GM23338 (cell line): ENCODE measurements at regions not wholly inside any gene's neighbourhood (a gene's known extent, or its start where the extent isn't known, plus 50 kb on each side); places are given as distances from the start of the nearest gene placed in this dataset.

Experiments used
- ATAC-seq: fragments of 200-7000 bp; cut with Tn5 transposase; 3 replicates; pipeline ENCODE4 v1.9.1; 2020
- DNase-seq: peaks from one replicate; pipeline ENCODE4 v3.0.0-alpha.2; 2015; ENCODE audit warnings: low spot score
- H2AFZ ChIP-seq: fragments of 200-600 bp; sonication (generic); 2 replicates; pipeline ENCODE4 v1.8.0; 2016; ENCODE audit warnings: antibody characterized with exemption, mild to moderate bottlenecking, moderate library complexity
- H3F3A ChIP-seq: fragments of 200-600 bp; sonication (generic); replicated peaks from 2 replicates; pipeline ENCODE4 v1.8.0; 2017; ENCODE audit warnings: antibody characterized with exemption, mixed run types, low read depth
- H3K27ac ChIP-seq: fragments of 200-600 bp; sonication (generic); 2 replicates; pipeline ENCODE4 v1.6.1; 2016; ENCODE audit warnings: low read depth
- H3K27me3 ChIP-seq: fragments of 200-600 bp; sonication (generic); 2 replicates; pipeline ENCODE4 v1.8.0; 2016; ENCODE audit warnings: mild to moderate bottlenecking, mixed run types, moderate library complexity; ENCODE audit not compliant: insufficient read depth
- H3K36me3 ChIP-seq: fragments of 200-600 bp; sonication (generic); 2 replicates; pipeline ENCODE4 v1.8.0; 2016; ENCODE audit warnings: mild to moderate bottlenecking; ENCODE audit not compliant: insufficient read depth
- H3K4me1 ChIP-seq: fragments of 200-600 bp; sonication (generic); 2 replicates; pipeline ENCODE4 v1.8.0; 2016; ENCODE audit warnings: mild to moderate bottlenecking, moderate library complexity; ENCODE audit not compliant: insufficient read depth
- H3K4me2 ChIP-seq: fragments of 200-600 bp; sonication (generic); 2 replicates; pipeline ENCODE4 v1.7.1; 2017; ENCODE audit warnings: mixed run types
- H3K4me3 ChIP-seq: fragments of 200-600 bp; sonication (generic); 2 replicates; pipeline ENCODE4 v1.6.1; 2016; ENCODE audit warnings: mixed run types
- H3K79me2 ChIP-seq: fragments of 200-600 bp; sonication (generic); replicated peaks from 2 replicates; pipeline ENCODE4 v1.8.0; 2017; ENCODE audit warnings: mild to moderate bottlenecking; ENCODE audit not compliant: insufficient read depth
- H3K9me2 ChIP-seq: fragments of 200-600 bp; sonication (generic); 2 replicates; pipeline ENCODE4 v1.8.0; 2017; ENCODE audit not compliant: insufficient read depth
- H4K20me1 ChIP-seq: fragments of 200-600 bp; sonication (generic); replicated peaks from 2 replicates; pipeline ENCODE4 v1.8.0; 2017; ENCODE audit warnings: mild to moderate bottlenecking; ENCODE audit not compliant: insufficient read depth
- H3K27ac Mint-ChIP-seq: 2 replicates; pipeline ENCODE4 v1.8.0; 2020; ENCODE audit warnings: inconsistent platforms, mild to moderate bottlenecking, moderate library complexity, mixed read lengths
- H3K27me3 Mint-ChIP-seq: 3 replicates; pipeline ENCODE4 v1.8.0; 2022; ENCODE audit warnings: low read depth, mild to moderate bottlenecking, moderate library complexity, mixed read lengths, inconsistent platforms; ENCODE audit not compliant: insufficient read depth, poor library complexity
- H3K36me3 Mint-ChIP-seq: 3 replicates; pipeline ENCODE4 v1.8.0; 2021; ENCODE audit warnings: low read depth, mild to moderate bottlenecking, inconsistent platforms, moderate library complexity, mixed read lengths
- H3K4me1 Mint-ChIP-seq: 3 replicates; pipeline ENCODE4 v1.8.0; 2020; ENCODE audit warnings: mild to moderate bottlenecking, inconsistent platforms, mixed read lengths
- H3K4me3 Mint-ChIP-seq: 3 replicates; pipeline ENCODE4 v1.8.0; 2021; ENCODE audit warnings: moderate library complexity, mild to moderate bottlenecking, inconsistent platforms, mixed read lengths
- H3K9me3 Mint-ChIP-seq: 3 replicates; pipeline ENCODE4 v1.8.0; 2020; ENCODE audit warnings: moderate library complexity, mild to moderate bottlenecking, inconsistent platforms, mixed read lengths
- CREB1 ChIP-seq: fragments of 250-450 bp; sonication (Bioruptor Pico); IDR thresholded peaks from 2 replicates; pipeline ENCODE4 v1.5.0; 2020; ENCODE audit warnings: low read depth, mild to moderate bottlenecking, moderate library complexity
- EZH2 ChIP-seq: fragments of 200-600 bp; sonication (generic); IDR thresholded peaks from one replicate; pipeline ENCODE4 v1.8.0; 2017; ENCODE audit warnings: antibody characterized with exemption, mild to moderate bottlenecking, low read depth; ENCODE audit not compliant: unreplicated experiment
- EZH2phosphoT487 ChIP-seq: fragments of 200-600 bp; sonication (generic); IDR thresholded peaks from one replicate; pipeline ENCODE4 v1.8.1; 2018; ENCODE audit warnings: antibody characterized with exemption; ENCODE audit not compliant: unreplicated experiment
- JUNB ChIP-seq: IDR thresholded peaks from one replicate; pipeline ENCODE4 v1.6.1; 2016; ENCODE audit warnings: antibody characterized with exemption; ENCODE audit not compliant: unreplicated experiment
- NANOG ChIP-seq: IDR thresholded peaks from 2 replicates; pipeline ENCODE4 v1.6.1; 2016; ENCODE audit warnings: antibody characterized with exemption, borderline replicate concordance
- POLR2AphosphoS5 ChIP-seq: IDR thresholded peaks from 2 replicates; pipeline ENCODE4 v1.6.1; 2016; ENCODE audit warnings: antibody characterized with exemption, low read depth
- STAT1 ChIP-seq: IDR thresholded peaks from one replicate; pipeline ENCODE4 v1.6.1; 2016; ENCODE audit warnings: antibody characterized with exemption; ENCODE audit not compliant: unreplicated experiment
- ZNF114 ChIP-seq: fragments of 250-450 bp; sonication (Bioruptor Pico); IDR thresholded peaks from 2 replicates; pipeline ENCODE4 v1.5.0; 2020; ENCODE audit warnings: mild to moderate bottlenecking, moderate library complexity
- ZNF331 ChIP-seq: fragments of 250-450 bp; sonication (Bioruptor Pico); IDR thresholded peaks from 2 replicates; pipeline ENCODE4 v1.5.0; 2020; ENCODE audit warnings: low read depth, mild to moderate bottlenecking, moderate library complexity
- TF ChIP-seq, protein P1 (sequence below): IDR thresholded peaks from one replicate; pipeline ENCODE4 v1.6.1; 2018; ENCODE audit warnings: antibody characterized with exemption; ENCODE audit not compliant: unreplicated experiment
- TF ChIP-seq, protein P2 (sequence below), 2 experiments: fragments of 200-600 bp in 1 of 2; sonication (generic) in 1 of 2; conservative IDR thresholded peaks; 2 replicates each; pipeline versions ENCODE4 v1.5.1 to v1.6.1; 2016 to 2017; ENCODE audit warnings: antibody characterized with exemption in 2 of 2, low read depth in 2 of 2, mild to moderate bottlenecking in 2 of 2, moderate library complexity in 1 of 2
- TF ChIP-seq, protein P3 (sequence below): IDR thresholded peaks from 2 replicates; pipeline ENCODE4 v1.6.1; 2016; ENCODE audit warnings: antibody characterized with exemption
- TF ChIP-seq, protein P4 (sequence below): fragments of 250-450 bp; sonication (Bioruptor Pico); IDR thresholded peaks from 2 replicates; pipeline ENCODE4 v1.5.0; 2020; ENCODE audit warnings: mild to moderate bottlenecking, moderate library complexity

DNA sequence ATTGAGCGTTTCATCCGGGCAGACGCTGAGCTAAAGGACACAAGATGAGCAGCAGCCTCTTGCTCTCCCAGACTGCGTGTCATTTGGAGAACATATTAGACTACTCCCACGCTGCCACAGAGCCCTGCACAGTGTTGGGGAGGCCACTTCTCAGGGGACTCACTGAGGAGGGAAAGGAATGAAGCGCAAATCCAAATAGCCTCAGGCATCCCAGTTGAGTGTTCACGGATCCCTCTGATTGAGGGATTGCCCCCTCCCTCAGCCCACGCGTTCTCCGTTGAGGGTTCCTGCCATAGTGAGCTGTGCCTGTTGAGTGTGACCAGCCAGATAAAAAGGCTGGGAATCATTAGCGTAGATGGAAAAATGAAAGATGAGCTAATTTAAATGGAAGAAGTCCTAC lies 563.4 kb downstream of the ACTR3B start:
- H3K9me2 ChIP-seq = no peaks in the 10 kb centered on the region
- H3K9me3 Mint-ChIP-seq = peaks cover 97% of the 10 kb centered on the region
- peaks cover 4% of the 10 kb centered on the region for H3K27me3 Mint-ChIP-seq
- no peak overlapping the region for H3K4me3 ChIP-seq
- peaks cover 48% of the 10 kb centered on the region for H3K36me3 Mint-ChIP-seq
- no peak overlapping the region for H3K27ac Mint-ChIP-seq
- no peaks in the 10 kb centered on the region for H3K36me3 ChIP-seq
- TF ChIP-seq STAT1 (no peak), ZNF114 (CRISPR knock-in tag) (no peak), CREB1 (no peak), NANOG (no peak), EZH2phosphoT487 (no peak), POLR2AphosphoS5 (no peak), EZH2 (no peak), JUNB (no peak), ZNF331 (no peak)
- TF ChIP-seq, protein P1, sequence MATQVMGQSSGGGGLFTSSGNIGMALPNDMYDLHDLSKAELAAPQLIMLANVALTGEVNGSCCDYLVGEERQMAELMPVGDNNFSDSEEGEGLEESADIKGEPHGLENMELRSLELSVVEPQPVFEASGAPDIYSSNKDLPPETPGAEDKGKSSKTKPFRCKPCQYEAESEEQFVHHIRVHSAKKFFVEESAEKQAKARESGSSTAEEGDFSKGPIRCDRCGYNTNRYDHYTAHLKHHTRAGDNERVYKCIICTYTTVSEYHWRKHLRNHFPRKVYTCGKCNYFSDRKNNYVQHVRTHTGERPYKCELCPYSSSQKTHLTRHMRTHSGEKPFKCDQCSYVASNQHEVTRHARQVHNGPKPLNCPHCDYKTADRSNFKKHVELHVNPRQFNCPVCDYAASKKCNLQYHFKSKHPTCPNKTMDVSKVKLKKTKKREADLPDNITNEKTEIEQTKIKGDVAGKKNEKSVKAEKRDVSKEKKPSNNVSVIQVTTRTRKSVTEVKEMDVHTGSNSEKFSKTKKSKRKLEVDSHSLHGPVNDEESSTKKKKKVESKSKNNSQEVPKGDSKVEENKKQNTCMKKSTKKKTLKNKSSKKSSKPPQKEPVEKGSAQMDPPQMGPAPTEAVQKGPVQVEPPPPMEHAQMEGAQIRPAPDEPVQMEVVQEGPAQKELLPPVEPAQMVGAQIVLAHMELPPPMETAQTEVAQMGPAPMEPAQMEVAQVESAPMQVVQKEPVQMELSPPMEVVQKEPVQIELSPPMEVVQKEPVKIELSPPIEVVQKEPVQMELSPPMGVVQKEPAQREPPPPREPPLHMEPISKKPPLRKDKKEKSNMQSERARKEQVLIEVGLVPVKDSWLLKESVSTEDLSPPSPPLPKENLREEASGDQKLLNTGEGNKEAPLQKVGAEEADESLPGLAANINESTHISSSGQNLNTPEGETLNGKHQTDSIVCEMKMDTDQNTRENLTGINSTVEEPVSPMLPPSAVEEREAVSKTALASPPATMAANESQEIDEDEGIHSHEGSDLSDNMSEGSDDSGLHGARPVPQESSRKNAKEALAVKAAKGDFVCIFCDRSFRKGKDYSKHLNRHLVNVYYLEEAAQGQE = no peak
- TF ChIP-seq, protein P2, sequence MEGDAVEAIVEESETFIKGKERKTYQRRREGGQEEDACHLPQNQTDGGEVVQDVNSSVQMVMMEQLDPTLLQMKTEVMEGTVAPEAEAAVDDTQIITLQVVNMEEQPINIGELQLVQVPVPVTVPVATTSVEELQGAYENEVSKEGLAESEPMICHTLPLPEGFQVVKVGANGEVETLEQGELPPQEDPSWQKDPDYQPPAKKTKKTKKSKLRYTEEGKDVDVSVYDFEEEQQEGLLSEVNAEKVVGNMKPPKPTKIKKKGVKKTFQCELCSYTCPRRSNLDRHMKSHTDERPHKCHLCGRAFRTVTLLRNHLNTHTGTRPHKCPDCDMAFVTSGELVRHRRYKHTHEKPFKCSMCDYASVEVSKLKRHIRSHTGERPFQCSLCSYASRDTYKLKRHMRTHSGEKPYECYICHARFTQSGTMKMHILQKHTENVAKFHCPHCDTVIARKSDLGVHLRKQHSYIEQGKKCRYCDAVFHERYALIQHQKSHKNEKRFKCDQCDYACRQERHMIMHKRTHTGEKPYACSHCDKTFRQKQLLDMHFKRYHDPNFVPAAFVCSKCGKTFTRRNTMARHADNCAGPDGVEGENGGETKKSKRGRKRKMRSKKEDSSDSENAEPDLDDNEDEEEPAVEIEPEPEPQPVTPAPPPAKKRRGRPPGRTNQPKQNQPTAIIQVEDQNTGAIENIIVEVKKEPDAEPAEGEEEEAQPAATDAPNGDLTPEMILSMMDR (conservative IDR thresholded peaks at IDR 0.05; ENCODE audit: low read depth in 2 of 2) = no peak
- TF ChIP-seq, protein P3, sequence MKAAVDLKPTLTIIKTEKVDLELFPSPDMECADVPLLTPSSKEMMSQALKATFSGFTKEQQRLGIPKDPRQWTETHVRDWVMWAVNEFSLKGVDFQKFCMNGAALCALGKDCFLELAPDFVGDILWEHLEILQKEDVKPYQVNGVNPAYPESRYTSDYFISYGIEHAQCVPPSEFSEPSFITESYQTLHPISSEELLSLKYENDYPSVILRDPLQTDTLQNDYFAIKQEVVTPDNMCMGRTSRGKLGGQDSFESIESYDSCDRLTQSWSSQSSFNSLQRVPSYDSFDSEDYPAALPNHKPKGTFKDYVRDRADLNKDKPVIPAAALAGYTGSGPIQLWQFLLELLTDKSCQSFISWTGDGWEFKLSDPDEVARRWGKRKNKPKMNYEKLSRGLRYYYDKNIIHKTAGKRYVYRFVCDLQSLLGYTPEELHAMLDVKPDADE = no peak
- TF ChIP-seq, protein P4, sequence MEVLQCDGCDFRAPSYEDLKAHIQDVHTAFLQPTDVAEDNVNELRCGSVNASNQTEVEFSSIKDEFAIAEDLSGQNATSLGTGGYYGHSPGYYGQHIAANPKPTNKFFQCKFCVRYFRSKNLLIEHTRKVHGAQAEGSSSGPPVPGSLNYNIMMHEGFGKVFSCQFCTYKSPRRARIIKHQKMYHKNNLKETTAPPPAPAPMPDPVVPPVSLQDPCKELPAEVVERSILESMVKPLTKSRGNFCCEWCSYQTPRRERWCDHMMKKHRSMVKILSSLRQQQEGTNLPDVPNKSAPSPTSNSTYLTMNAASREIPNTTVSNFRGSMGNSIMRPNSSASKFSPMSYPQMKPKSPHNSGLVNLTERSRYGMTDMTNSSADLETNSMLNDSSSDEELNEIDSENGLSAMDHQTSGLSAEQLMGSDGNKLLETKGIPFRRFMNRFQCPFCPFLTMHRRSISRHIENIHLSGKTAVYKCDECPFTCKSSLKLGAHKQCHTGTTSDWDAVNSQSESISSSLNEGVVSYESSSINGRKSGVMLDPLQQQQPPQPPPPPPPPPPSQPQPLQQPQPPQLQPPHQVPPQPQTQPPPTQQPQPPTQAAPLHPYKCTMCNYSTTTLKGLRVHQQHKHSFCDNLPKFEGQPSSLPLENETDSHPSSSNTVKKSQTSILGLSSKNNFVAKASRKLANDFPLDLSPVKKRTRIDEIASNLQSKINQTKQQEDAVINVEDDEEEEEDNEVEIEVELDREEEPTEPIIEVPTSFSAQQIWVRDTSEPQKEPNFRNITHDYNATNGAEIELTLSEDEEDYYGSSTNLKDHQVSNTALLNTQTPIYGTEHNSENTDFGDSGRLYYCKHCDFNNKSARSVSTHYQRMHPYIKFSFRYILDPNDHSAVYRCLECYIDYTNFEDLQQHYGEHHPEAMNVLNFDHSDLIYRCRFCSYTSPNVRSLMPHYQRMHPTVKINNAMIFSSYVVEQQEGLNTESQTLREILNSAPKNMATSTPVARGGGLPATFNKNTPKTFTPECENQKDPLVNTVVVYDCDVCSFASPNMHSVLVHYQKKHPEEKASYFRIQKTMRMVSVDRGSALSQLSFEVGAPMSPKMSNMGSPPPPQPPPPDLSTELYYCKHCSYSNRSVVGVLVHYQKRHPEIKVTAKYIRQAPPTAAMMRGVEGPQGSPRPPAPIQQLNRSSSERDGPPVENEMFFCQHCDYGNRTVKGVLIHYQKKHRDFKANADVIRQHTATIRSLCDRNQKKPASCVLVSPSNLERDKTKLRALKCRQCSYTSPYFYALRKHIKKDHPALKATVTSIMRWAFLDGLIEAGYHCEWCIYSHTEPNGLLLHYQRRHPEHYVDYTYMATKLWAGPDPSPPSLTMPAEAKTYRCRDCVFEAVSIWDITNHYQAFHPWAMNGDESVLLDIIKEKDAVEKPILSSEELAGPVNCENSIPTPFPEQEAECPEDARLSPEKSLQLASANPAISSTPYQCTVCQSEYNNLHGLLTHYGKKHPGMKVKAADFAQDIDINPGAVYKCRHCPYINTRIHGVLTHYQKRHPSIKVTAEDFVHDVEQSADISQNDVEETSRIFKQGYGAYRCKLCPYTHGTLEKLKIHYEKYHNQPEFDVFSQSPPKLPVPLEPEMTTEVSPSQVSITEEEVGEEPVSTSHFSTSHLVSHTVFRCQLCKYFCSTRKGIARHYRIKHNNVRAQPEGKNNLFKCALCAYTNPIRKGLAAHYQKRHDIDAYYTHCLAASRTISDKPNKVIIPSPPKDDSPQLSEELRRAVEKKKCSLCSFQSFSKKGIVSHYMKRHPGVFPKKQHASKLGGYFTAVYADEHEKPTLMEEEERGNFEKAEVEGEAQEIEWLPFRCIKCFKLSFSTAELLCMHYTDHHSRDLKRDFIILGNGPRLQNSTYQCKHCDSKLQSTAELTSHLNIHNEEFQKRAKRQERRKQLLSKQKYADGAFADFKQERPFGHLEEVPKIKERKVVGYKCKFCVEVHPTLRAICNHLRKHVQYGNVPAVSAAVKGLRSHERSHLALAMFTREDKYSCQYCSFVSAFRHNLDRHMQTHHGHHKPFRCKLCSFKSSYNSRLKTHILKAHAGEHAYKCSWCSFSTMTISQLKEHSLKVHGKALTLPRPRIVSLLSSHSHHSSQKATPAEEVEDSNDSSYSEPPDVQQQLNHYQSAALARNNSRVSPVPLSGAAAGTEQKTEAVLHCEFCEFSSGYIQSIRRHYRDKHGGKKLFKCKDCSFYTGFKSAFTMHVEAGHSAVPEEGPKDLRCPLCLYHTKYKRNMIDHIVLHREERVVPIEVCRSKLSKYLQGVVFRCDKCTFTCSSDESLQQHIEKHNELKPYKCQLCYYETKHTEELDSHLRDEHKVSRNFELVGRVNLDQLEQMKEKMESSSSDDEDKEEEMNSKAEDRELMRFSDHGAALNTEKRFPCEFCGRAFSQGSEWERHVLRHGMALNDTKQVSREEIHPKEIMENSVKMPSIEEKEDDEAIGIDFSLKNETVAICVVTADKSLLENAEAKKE = no peak
- no peaks in the 10 kb centered on the region for H3K27me3 ChIP-seq
- ATAC-seq = no peak
- no peak overlapping the region for H2AFZ ChIP-seq
- H3K4me3 Mint-ChIP-seq = no peak overlapping the region
- no peaks in the 10 kb centered on the region for H3F3A ChIP-seq
- no peaks in the 10 kb centered on the region for H3K4me1 Mint-ChIP-seq
- H3K4me1 ChIP-seq = no peaks in the 10 kb centered on the region
- H3K79me2 ChIP-seq = no peaks in the 10 kb centered on the region
- no peaks in the 10 kb centered on the region for H4K20me1 ChIP-seq
- H3K27ac ChIP-seq = no peak overlapping the region
- no peak overlapping the region for H3K4me2 ChIP-seq
- DNase-seq = no peak
